CD4-positive, alpha-beta T cell treated with Interleukin-21 for 1 hour (primary cell): ENCODE measurements at regions not wholly inside any gene's neighbourhood (a gene's known extent, or its start where the extent isn't known, plus 50 kb on each side); places are given as distances from the start of the nearest gene placed in this dataset.

Experiments used
- DNase-seq: peaks from one replicate; pipeline ENCODE4 v3.0.0-alpha.2; 2020

GRCh38 chr12:83404521-83404920 is 717.8 kb downstream of the TMTC2 start:
- no peak for DNase-seq

- no peak for DNase-seq
Measured at GRCh38 chr12:83390186-83390585, 703.5 kb downstream of the TMTC2 start.

- DNase-seq, result no peak
Measured at GRCh38 chr12:83389237-83389996, 702.7 kb downstream of the TMTC2 start.

- DNase-seq, result no peak
Measured at GRCh38 chr12:83388551-83388950, 701.8 kb downstream of the TMTC2 start.

DNA sequence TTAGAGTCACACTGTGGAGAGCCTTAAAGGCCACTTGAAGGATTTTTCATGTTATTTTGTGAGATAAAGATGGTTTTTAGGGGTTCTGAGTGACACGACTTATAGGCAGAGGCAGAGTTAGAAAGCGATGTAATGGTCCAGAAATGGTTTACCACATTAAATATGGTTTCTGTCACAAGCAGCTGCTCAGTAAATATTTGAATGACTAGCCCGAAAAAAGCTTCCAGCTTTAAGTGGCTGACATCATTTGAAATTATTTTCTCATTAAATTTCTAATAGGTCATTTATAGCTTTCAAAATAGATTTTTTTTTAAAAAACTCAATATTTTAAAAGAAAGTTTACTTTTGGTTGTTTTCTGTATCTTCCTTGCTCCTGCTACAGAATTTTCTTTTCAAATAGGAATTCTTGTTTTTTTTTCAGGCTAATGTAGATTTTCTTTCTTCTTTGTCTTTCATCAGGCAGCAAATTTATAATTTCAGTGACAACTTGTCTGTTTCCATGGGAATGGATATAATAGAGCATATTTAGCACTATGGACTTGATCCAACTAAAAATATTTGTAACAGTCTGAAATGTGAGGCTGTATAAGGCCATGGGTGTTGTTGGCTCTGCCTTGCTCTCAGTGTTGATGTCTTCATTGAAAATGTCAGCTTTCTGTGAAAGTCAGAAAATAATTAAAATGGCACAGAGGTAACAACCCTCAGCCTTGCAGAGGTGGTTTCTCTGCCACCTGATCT is 700.0 kb downstream of the TMTC2 start:
- no peak for DNase-seq

- no peak for DNase-seq
Measured at GRCh38 chr12:83378186-83378727, 691.6 kb downstream of the TMTC2 start.

- no peak for DNase-seq
Measured at GRCh38 chr12:83365317-83365716, 678.6 kb downstream of the TMTC2 start.

GRCh38 chr12:83361475-83361874 is 674.8 kb downstream of the TMTC2 start:
- no peak for DNase-seq

DNA sequence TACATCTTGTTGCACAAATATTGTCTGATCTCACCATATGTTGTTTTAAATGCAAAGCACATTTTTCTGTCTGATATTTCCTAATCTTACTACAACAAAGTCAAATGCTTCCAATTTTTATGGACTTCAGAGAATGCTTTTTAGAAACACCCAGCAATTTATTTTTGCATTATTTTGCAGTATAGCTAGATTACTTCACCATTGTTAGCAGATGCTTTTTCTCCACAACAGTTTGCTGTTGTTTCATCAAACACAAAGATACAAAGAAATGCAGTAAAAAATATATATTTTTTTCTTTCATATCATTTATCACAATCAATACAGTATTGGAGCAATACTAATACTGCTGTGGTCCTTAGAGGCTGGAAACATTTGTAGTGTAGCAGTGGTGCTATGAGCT is 674.4 kb downstream of the TMTC2 start:
- DNase-seq, result no peak

DNA sequence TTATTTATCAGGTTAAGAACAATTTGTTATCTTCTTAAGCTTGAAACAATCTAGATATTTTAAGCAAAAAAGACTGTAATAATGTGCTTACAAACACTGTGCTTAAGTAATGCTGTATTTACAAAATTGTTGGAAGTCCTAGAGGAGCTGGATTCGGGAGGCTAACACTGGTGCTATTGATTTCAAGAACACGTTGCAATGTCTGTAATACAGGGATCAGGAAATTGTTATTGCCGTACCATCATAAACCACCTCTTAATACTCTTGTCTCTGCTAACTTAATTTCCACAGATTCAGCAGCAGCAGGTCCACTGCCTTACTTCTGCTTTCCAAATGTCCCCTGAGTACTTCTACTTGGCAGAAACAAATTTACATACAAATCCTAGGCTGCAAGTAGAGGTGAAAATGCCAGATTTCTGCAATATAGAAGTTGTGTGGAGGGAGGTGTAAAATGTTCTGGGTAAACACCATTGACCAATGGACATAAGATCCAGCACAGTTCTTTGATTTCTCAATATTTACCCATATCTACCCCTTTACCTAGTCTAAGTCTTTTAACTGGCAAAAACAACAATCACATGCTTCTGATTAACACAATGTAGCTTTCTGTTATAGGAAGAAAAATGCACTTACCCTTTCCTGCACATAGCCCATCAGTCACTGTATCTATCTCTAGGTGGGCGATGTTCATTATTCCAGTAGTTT is 663.4 kb downstream of the TMTC2 start:
- no peak for DNase-seq

DNA sequence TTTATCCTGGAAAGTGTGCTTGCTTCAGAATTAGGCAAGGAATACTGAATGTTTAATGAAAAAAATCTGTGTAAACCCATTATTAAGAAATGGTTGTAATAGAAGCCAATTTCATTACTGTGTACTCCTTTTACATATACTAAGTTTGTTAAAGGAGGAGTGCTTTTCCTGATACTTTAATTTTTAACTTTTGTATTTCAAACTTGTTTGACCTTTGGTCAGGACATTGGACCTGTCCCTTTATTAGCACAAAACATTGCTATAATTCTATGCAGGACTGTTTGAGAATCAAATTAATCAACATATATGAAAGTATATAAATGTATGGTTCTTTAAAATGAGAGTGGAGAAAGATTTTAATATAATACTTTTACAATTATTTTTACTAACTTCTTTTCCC is 659.6 kb downstream of the TMTC2 start:
- no peak for DNase-seq

- no peak for DNase-seq
Measured at GRCh38 chr12:83343767-83344166, 657.1 kb downstream of the TMTC2 start.

DNA sequence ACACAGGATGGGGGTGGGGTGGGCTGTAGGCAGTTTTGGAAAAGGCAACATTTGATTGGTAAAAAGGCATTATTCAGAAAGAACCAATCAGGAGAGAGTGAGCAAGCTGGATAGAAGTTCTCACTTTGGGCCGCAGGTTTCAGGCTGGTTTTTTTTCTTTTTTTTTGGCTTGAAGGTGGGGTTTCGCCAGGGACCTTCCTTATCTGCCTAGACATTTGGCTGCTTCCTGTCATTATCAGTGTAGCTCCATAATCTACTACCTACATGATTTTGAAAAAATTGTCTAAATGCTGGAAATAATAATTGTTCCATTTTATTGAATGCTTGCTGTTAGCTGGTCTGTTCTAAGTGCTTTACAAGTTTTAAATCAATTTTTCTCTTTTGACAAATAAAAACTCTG is 649.0 kb downstream of the TMTC2 start:
- DNase-seq, result no peak

DNA sequence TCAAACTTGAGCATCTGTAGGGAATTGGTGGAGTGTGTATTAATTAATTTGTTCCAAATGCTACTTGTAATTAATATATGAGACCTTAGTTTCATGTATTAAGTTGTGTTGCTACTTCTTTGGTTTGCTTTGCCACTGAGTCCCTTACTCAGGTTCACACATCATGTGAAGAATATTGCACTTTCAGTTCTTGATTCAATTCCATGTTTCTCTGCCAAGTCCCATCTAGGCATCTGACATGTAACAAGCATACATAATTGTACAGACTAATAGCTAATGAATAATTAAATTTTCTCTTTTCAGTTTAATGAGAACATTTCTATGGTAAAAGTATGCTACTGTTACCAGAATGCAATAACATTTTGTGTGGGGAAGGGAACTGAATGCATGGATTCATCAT is 640.0 kb downstream of the TMTC2 start:
- DNase-seq, result no peak

DNA sequence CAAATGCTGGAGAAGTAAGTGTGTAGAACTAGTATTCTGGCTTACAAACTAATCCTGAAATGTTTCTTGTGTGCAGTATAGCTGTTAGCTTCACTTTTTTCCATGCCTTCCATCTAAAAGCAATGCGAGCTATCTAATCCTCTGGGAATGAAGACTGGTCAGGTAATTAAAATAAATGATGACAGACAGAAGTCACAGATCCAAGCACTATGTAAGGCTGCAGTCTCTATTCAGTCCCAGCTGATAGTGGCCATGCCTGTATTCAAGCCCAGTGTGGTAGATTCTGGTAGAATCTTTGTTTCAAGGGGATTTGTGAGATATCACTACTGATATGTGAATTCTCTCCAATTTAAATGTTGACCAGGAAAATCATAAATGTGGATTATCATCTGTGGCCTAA is 637.2 kb downstream of the TMTC2 start:
- DNase-seq, result no peak

- no peak for DNase-seq
Measured at GRCh38 chr12:83322809-83323208, 636.1 kb downstream of the TMTC2 start.

DNA sequence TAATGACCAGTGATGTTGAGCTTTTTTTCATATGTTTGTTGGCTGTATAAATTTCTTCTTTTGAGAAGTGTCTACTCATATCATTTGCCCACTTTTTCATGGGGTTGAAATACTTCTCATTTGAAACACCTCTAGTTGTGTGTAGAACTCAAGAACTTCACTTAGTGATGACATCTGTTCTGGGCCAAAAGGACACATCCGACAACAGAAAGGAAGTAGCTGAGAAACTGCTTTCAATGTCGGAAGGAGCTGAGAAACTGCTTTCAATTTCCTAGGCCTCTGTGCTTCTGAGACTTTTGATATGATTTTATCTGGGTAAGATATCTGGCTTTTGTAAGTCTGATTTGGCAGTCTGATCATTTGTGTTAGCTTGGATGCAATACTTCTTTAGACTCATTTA is 635.3 kb downstream of the TMTC2 start:
- no peak for DNase-seq

DNA sequence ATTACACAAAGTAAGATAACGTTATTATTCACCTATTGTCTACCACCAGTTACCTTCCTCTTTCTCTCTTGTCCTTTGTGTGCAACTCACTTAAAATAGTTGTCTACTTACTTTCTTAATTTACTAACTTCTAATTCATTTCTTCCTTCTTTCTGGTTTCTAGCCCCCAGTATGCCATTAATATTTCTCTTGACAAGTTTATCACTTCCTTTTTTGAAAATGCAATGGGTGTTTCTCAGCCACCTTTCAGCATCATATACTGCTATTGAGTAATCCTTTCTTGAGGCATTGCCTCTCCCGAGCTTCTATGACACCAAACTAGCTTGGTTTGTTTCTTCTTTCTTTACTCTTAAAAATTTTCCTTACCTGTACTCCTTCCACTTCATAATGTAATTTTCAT is 633.6 kb downstream of the TMTC2 start:
- DNase-seq, result no peak

DNA sequence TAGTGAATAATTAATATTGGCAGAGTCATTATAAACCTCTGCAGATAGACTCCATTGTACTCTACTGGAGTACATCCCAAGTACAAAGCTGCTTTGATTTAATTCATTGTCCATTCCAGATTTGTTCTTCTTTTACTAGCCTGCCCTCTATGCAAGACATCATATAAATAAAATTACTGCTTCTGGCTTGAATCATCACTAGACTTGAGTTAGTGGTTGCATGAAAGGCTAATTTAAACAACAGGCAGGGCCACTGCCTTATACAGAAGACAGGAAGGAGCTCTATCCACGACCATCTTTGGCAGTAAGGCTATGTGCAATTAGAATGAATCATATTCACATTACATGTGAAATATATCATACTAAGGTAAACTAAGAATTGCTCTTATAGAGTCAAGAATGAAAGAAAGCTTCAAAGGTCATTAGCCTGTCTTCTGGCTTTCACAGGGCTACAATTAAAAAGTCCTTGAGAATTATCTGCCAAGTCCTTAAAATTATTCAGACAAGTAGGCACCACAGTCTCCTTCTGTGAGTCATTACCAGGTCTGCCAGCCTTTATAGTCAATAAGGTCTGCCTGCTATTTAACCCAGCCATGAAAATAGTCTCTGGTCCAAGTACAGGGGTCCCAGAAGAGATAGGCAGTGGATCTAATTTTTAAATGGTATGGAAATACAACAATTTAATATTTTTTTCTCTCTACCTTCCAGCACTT is 631.8 kb downstream of the TMTC2 start:
- DNase-seq, result no peak

- no peak for DNase-seq
Measured at GRCh38 chr12:83317595-83317994, 630.9 kb downstream of the TMTC2 start.

DNA sequence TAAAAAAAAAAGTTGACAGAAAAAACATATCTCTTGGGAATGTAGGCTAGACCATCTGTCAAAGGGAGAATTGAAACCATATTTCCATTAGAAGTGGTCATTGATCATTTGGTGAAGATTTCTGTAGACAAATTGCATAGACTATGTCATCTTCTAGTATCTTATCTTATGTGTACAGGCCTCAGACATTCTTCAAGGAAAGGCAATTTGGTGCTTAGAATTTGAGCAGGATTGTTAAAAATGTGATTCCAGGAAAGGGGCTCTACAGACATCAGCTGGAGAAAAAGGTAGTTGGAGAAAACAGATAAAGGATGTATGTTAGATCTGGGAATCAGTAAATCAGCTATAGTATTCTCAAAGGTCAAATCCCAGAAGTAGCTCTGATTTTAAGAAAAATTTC is 627.1 kb downstream of the TMTC2 start:
- DNase-seq, result no peak

GRCh38 chr12:83313322-83313721 is 626.6 kb downstream of the TMTC2 start:
- DNase-seq, result no peak

DNA sequence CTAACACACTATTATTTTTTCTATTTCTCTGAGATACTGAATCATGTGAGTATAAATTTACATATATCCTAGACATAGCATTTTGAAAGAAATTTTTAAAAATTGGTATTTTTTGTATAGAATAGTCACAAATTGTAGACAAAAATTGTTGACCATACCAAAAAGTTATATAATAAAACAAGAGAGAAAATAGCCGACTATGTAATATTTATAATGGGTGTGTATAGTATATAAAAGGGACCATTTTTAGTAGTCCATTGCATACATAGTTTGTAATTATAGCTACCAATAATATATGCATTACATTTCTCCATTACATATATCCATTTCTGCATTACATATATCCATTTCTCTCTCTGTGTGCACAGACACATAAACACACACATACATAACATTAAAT is 590.2 kb downstream of the TMTC2 start:
- no peak for DNase-seq
